Neuron (in vitro differentiated cells): ENCODE measurements at regions not wholly inside any gene's neighbourhood (a gene's known extent, or its start where the extent isn't known, plus 50 kb on each side); places are given as distances from the start of the nearest gene placed in this dataset.

Experiments used
- H2AFZ ChIP-seq: one replicate; pipeline ENCODE4 v1.6.1; 2013; ENCODE audit warnings: low read depth, mild to moderate bottlenecking, inconsistent platforms, low read length, moderate library complexity
- H3K27me3 ChIP-seq: one replicate; pipeline ENCODE4 v1.6.1; 2013; ENCODE audit warnings: low read length; ENCODE audit not compliant: insufficient read depth
- H3K36me3 ChIP-seq: one replicate; pipeline ENCODE4 v1.6.1; 2013; ENCODE audit warnings: low read length; ENCODE audit not compliant: insufficient read depth
- H3K4me1 ChIP-seq: one replicate; pipeline ENCODE4 v1.6.1; 2013; ENCODE audit warnings: low read length; ENCODE audit not compliant: insufficient read depth
- H3K4me3 ChIP-seq: 2 replicates; pipeline ENCODE4 v1.5.1; 2013; ENCODE audit warnings: mild to moderate bottlenecking, low read length, moderate library complexity
- H3K9me3 ChIP-seq: one replicate; pipeline ENCODE4 v1.6.1; 2013; ENCODE audit warnings: low read length

- Histone ChIP-seq H2AFZ (no peak overlapping the region), H3K27me3 (peaks cover 4% of the 10 kb centered on the region), H3K36me3 (no peaks in the 10 kb centered on the region), H3K4me1 (no peaks in the 10 kb centered on the region), H3K9me3 (no peaks in the 10 kb centered on the region), H3K4me3 (no peak overlapping the region)
Measured at GRCh38 chrX:69324851-69325250, 159.6 kb upstream of the PJA1 start.

GRCh38 chrX:69323786-69324720, 158.8 kb upstream of the PJA1 start:
- no peaks in the 10 kb centered on the region for H3K9me3 ChIP-seq
- H3K4me1 ChIP-seq = no peaks in the 10 kb centered on the region
- H2AFZ ChIP-seq = no peak overlapping the region
- peaks cover 4% of the 10 kb centered on the region for H3K27me3 ChIP-seq
- H3K36me3 ChIP-seq = no peaks in the 10 kb centered on the region
- no peak overlapping the region for H3K4me3 ChIP-seq

DNA sequence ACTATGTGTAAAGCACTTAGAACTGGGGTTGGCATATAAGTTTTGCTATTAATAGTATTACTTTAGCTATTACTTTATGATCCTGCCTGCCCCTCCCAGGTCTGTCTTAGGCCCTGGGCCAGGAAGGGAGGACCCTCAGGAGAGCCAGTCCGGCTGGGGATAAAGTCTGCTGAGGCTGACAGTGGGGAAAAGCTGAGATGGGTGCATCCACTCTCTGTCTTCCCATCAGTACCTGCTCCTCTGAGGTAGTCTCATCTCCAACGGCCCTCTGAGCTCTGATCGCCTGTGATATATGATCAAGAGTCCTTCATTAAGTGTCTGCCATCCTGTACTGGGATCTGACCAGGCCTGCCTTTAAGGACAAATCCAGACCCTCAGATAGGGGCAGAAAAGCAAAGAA, 156.5 kb upstream of the PJA1 start:
- Histone ChIP-seq H3K9me3 (no peaks in the 10 kb centered on the region), H3K36me3 (no peaks in the 10 kb centered on the region), H3K4me1 (no peaks in the 10 kb centered on the region), H2AFZ (no peak overlapping the region), H3K27me3 (peaks cover 4% of the 10 kb centered on the region), H3K4me3 (no peak overlapping the region)

DNA sequence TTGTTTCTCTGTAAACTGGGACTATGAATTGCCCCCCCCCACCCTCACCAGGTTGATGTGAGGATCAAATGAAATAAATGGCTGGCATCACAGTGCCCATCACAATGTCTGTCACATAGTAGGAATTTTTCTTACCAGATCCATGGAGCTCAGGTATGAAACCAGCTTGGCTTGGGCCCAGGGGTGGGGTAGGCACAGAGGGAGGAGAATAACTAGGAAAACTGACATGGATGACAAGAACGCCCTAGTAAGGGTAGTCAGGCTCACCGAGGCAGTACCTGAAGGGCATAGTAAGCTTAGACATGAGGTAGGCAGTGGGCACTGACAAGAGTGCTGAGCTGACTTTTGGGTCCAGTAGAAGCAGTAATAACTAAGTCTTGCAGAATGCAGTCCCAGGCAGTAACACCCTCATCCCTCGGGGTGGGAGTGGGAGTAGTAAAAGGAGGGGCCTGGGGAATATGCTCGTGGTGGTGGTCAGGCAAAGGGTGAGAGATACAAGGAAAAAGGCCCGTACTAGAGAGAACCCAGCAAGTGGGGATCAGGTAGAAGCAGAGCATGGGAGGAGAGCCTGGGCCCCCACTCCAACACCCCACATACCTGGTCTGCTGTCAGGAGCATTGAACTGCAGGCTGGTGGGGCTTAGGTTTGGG, 155.9 kb upstream of the PJA1 start:
- Histone ChIP-seq H3K27me3 (peaks cover 4% of the 10 kb centered on the region), H3K4me3 (no peak overlapping the region), H2AFZ (no peak overlapping the region), H3K36me3 (no peaks in the 10 kb centered on the region), H3K4me1 (no peaks in the 10 kb centered on the region), H3K9me3 (no peaks in the 10 kb centered on the region)

- Histone ChIP-seq H3K4me3 (no peak overlapping the region), H3K4me1 (no peaks in the 10 kb centered on the region), H2AFZ (no peak overlapping the region), H3K36me3 (no peaks in the 10 kb centered on the region), H3K9me3 (no peaks in the 10 kb centered on the region), H3K27me3 (peaks cover 4% of the 10 kb centered on the region)
Measured at GRCh38 chrX:69320116-69320515, 154.9 kb upstream of the PJA1 start.

DNA sequence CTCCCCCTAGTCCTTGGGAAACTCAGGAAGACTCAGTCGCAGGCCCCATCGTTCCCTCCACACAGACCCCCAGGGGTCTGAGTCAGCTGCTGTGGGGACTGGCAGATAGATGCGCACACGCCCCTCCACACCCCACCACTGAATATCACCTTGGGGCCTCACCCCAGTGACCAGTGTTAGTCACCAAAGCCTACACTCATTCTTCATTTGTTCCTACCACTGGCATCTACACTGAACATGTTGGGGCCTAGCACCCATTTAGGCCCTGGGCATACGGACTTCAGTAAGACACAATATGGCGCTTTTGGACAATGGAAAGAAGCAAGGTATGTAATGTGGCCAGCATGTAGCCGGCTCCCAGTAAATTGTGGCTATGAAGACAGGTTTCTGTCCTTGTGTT, 154.1 kb upstream of the PJA1 start:
- Histone ChIP-seq H3K9me3 (no peaks in the 10 kb centered on the region), H2AFZ (no peak overlapping the region), H3K4me1 (no peaks in the 10 kb centered on the region), H3K36me3 (no peaks in the 10 kb centered on the region), H3K27me3 (peaks cover 4% of the 10 kb centered on the region), H3K4me3 (no peak overlapping the region)

DNA sequence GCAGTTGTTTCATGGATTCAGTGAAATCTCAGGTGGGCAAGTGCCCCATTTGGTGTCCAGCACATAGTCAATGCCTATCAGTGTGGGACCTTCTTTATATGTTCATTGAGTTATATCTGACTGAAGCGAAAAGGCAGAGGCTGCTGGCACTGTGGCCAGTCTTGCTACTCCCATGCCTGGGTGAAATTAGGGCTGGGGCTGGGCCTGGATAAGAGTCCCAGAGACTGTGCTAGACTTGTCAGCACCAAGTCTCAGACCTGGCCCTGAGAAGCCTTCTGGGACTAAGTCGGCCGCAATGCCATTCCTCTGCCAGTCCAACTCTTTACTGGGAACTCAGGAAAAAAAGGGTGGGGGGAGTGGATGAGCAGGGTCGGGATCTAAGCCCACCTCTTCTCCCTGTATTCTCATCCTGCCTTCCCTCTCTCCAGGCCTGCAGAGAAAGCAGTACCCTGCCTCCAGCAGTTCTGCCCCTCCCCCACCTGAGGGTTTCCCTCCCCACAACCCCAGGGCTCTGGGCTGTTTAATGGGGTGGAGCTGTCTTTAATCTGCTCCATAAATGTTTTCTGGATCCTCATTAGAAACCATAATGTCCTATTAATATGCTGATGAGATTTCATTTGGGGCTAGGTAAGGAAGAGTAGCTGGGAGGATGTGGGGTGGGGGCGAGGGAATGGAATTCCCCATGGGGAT, 153.5 kb upstream of the PJA1 start:
- Histone ChIP-seq H3K36me3 (no peaks in the 10 kb centered on the region), H2AFZ (no peak overlapping the region), H3K4me3 (no peak overlapping the region), H3K9me3 (no peaks in the 10 kb centered on the region), H3K4me1 (no peaks in the 10 kb centered on the region), H3K27me3 (peaks cover 4% of the 10 kb centered on the region)

DNA sequence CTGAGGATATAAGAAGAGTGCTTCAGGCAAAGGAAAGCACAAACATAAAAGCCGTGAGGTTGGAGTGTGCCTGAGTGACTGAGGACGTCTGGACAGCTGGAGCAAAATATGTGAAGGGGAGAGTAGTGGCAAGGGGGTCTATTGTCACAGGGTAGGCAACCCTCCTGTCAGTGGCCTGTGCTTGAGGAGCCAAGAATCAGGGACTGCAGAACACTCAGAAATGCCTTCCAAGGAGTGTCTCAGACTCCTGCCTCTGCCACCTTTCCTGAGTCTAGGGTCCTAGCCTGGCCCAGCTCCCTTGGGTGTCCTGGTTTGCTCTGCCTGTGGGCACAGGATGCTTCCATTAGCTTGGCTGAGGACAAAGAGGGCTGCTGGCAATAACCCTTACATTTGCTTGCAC, 152.5 kb upstream of the PJA1 start:
- H3K4me3 ChIP-seq = no peak overlapping the region
- no peaks in the 10 kb centered on the region for H3K36me3 ChIP-seq
- H3K9me3 ChIP-seq = no peaks in the 10 kb centered on the region
- no peak overlapping the region for H2AFZ ChIP-seq
- peaks cover 4% of the 10 kb centered on the region for H3K27me3 ChIP-seq
- no peaks in the 10 kb centered on the region for H3K4me1 ChIP-seq

GRCh38 chrX:69314436-69315348, 149.4 kb upstream of the PJA1 start:
- H3K9me3 ChIP-seq = no peaks in the 10 kb centered on the region
- H2AFZ ChIP-seq = no peak overlapping the region
- peaks cover 5% of the 10 kb centered on the region for H3K27me3 ChIP-seq
- H3K36me3 ChIP-seq = no peaks in the 10 kb centered on the region
- H3K4me1 ChIP-seq = no peaks in the 10 kb centered on the region
- H3K4me3 ChIP-seq = no peak overlapping the region

GRCh38 chrX:69313617-69314290, 148.5 kb upstream of the PJA1 start:
- no peak overlapping the region for H2AFZ ChIP-seq
- peaks cover 5% of the 10 kb centered on the region for H3K27me3 ChIP-seq
- no peaks in the 10 kb centered on the region for H3K4me1 ChIP-seq
- no peaks in the 10 kb centered on the region for H3K36me3 ChIP-seq
- no peak overlapping the region for H3K4me3 ChIP-seq
- H3K9me3 ChIP-seq = no peaks in the 10 kb centered on the region

DNA sequence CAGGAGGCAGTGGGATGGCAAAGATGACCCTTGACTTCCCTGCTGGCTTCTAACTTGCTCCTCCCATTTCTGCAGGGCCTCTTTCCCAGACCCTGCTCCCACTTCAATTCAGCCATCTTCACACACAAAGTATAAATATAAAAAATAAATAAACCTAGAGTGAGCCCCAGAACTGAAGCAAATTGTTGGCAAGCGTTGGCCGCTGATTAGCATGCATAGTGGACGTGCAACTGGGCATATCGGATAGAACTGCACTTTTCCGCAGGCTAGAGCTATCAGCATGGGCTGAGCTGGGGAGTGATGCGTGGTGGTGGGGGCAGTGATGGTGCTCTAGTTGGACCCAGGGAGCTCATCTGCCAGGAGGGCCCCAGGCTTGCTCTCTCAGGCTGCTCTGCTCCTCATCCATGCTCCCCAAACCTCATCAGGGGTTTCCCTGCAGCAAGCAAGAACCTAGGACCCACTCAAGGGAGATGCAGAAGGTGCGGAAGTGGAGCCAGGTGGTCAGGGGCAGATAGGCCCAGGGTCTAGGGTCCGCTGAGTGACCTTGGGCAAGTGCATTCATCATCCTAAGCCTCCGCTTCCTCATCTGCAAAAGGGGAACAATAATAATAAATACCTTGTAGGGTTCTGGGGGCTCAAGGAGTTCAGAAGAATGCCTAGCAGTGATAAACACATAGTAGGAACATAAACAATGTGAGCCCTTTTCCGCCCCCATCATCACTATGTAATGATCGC, 146.8 kb upstream of the PJA1 start:
- H3K4me1 ChIP-seq = peaks cover 5% of the 10 kb centered on the region
- no peaks in the 10 kb centered on the region for H3K9me3 ChIP-seq
- H3K27me3 ChIP-seq = peaks cover 5% of the 10 kb centered on the region
- no peaks in the 10 kb centered on the region for H3K36me3 ChIP-seq
- H2AFZ ChIP-seq = no peak overlapping the region
- no peak overlapping the region for H3K4me3 ChIP-seq
